HepG2 (cell line): ENCODE measurements at regions not wholly inside any gene's neighbourhood (a gene's known extent, or its start where the extent isn't known, plus 50 kb on each side); places are given as distances from the start of the nearest gene placed in this dataset.

Experiments used
- FOXM1 ChIP-seq: sonication (generic); formaldehyde crosslinking; IDR thresholded peaks from 2 replicates; pipeline ENCODE4 v1.5.0; 2020; ENCODE audit warnings: missing genetic modification reagents
- HNF4G ChIP-seq, 2 experiments: sonication (generic) in 1 of 2; formaldehyde crosslinking in 1 of 2; IDR thresholded peaks; 2 replicates each; pipeline versions ENCODE4 v1.4.0 to v1.6.1; 2011 to 2020; ENCODE audit warnings: borderline replicate concordance in 2 of 2, low read depth in 2 of 2, mild to moderate bottlenecking in 2 of 2, low read length in 1 of 2, missing genetic modification reagents in 1 of 2, moderate library complexity in 1 of 2
- TF ChIP-seq, protein P1 (sequence below): IDR thresholded peaks from 2 replicates; pipeline ENCODE4 v1.6.1; 2012; ENCODE audit warnings: low read length, improper control_type of control experiment
- TF ChIP-seq, protein P2 (sequence below), 2 experiments: sonication (generic) in 1 of 2; formaldehyde crosslinking in 1 of 2; IDR thresholded peaks; 2 replicates each; pipeline versions ENCODE4 v1.4.0 to v1.6.1; 2016 to 2020; ENCODE audit warnings: borderline replicate concordance in 1 of 2, low read depth in 1 of 2, mild to moderate bottlenecking in 1 of 2, missing genetic modification reagents in 1 of 2

DNA sequence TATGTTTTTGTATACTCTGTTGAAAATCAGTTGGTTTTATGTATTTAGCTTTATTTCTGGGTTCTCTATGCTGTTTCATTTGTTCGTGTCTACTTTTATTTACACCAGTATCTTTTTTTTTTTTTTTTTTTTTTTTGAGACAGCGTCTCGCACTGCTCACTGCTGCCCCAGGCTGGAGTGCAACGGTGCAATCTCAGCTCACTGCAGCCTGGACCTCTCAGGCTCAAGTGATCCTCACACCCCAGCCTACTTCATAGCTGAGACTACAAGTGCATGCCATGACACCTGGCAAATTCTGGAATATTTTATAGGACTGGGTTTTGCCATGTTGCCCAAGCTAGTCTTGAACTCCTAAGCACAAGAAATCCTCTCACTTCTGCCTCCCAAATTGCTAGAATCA, 869.4 kb upstream of the CDH6 start (continued):
- TF ChIP-seq, protein P1, sequence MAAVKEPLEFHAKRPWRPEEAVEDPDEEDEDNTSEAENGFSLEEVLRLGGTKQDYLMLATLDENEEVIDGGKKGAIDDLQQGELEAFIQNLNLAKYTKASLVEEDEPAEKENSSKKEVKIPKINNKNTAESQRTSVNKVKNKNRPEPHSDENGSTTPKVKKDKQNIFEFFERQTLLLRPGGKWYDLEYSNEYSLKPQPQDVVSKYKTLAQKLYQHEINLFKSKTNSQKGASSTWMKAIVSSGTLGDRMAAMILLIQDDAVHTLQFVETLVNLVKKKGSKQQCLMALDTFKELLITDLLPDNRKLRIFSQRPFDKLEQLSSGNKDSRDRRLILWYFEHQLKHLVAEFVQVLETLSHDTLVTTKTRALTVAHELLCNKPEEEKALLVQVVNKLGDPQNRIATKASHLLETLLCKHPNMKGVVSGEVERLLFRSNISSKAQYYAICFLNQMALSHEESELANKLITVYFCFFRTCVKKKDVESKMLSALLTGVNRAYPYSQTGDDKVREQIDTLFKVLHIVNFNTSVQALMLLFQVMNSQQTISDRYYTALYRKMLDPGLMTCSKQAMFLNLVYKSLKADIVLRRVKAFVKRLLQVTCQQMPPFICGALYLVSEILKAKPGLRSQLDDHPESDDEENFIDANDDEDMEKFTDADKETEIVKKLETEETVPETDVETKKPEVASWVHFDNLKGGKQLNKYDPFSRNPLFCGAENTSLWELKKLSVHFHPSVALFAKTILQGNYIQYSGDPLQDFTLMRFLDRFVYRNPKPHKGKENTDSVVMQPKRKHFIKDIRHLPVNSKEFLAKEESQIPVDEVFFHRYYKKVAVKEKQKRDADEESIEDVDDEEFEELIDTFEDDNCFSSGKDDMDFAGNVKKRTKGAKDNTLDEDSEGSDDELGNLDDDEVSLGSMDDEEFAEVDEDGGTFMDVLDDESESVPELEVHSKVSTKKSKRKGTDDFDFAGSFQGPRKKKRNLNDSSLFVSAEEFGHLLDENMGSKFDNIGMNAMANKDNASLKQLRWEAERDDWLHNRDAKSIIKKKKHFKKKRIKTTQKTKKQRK = no peak
- TF ChIP-seq, protein P2, sequence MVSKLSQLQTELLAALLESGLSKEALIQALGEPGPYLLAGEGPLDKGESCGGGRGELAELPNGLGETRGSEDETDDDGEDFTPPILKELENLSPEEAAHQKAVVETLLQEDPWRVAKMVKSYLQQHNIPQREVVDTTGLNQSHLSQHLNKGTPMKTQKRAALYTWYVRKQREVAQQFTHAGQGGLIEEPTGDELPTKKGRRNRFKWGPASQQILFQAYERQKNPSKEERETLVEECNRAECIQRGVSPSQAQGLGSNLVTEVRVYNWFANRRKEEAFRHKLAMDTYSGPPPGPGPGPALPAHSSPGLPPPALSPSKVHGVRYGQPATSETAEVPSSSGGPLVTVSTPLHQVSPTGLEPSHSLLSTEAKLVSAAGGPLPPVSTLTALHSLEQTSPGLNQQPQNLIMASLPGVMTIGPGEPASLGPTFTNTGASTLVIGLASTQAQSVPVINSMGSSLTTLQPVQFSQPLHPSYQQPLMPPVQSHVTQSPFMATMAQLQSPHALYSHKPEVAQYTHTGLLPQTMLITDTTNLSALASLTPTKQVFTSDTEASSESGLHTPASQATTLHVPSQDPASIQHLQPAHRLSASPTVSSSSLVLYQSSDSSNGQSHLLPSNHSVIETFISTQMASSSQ (IDR thresholded peaks at IDR 0.05; ENCODE audit: low read depth) = no peak
- TF ChIP-seq, protein P2 (CRISPR knock-in tag; IDR thresholded peaks at IDR 0.05; ENCODE audit: borderline replicate concordance) = no peak
- TF ChIP-seq HNF4G (IDR thresholded peaks at IDR 0.05; ENCODE audit: borderline replicate concordance, low read depth, low read length) (no peak), HNF4G (CRISPR knock-in tag; IDR thresholded peaks at IDR 0.05; ENCODE audit: borderline replicate concordance, low read depth) (no peak), FOXM1 (CRISPR knock-in tag) (no peak)
- TF ChIP-seq, all 625 proteins: peak for 0
